HG03565 (cell line): ENCODE measurements at regions not wholly inside any gene's neighbourhood (a gene's known extent, or its start where the extent isn't known, plus 50 kb on each side); places are given as distances from the start of the nearest gene placed in this dataset.
"Not testable (repeated sequence)": the region's sequence is repeated elsewhere in the genome, so short reads cannot be mapped to it uniquely, and the experiment has no call there.

Experiments used
- ATAC-seq: cut with Tn5 transposase; IDR thresholded peaks from one replicate; pipeline ENCODE4 v1.9.1; 2021; ENCODE audit warnings: mild to moderate bottlenecking, moderate library complexity; ENCODE audit not compliant: unreplicated experiment

DNA sequence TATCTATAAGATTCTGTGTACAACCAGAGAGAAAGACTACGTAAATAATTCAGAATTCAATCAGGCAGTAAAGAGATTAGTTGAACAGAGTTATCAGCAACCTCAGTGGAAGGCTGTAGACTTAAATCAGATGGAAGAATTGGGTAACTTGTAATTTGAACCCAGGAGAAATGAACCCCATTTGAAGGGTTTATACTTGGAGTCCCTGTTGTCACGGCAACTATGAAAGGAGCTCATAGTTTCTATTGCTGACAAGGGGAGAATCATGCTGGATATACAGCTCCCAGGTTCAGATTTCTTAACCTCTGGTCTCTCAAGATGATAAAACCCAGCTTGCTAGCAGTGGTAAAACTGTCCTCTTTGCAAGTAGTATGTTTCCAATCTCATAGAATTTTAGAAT, 54.4 kb upstream of the BMP4 start:
- no peak for ATAC-seq

DNA sequence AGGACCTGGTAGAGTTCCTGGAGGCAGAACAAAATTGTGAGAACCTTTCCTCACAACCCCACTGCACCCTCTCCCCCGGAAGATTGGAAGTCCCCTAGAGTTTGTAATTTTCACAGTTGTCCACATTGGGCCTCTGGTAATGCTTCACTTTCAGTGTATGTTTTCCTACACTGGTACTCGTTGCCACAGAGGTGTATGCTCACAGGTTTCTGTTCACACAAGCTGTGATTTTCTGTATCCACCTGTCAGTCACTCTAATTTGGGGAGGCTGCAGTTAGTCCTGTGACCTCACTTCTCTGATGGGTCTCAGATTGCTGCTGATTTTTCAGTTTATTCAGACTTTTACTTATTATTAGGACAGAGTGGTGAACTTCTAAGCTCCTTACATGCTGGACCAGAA, 66.4 kb upstream of the BMP4 start:
- ATAC-seq = peak; percentile 67

DNA sequence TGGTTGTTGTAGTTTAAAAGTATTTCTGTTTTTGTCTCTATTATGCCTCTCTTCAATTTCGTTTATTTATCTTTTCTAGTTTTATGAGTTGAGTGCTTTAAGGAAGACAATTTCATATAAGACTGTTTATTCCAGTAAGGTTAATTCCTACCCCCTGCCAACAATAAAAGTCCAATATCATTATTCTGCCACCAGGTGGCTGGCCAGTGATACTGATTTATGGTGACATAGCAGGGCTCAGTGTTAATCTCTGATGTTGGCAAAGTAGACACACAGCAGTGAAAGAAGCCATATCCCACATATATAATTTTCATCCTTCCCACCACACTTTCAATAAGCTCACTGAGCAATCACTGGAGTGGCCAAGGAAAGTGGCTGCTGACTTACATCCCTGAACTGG, 69.0 kb upstream of the BMP4 start:
- ATAC-seq = no peak

DNA sequence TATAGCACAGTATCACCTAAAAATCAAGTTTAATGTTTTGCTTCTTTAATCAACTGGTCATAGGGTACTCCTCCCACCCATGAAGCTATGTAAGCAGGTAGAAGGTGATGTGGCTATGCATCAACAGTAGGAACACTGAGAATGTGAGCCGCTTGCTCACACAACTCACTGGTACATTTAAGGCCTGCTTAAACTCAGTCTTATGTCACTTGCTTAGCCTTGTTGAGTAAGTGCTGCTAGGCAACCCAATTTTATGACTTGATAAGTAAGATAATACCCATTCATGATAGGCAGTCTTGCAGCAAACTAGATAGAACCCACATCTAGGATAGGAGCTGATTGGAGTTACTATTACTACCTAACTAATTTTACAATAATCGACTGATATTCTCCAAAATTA, 70.0 kb upstream of the BMP4 start:
- no peak for ATAC-seq

DNA sequence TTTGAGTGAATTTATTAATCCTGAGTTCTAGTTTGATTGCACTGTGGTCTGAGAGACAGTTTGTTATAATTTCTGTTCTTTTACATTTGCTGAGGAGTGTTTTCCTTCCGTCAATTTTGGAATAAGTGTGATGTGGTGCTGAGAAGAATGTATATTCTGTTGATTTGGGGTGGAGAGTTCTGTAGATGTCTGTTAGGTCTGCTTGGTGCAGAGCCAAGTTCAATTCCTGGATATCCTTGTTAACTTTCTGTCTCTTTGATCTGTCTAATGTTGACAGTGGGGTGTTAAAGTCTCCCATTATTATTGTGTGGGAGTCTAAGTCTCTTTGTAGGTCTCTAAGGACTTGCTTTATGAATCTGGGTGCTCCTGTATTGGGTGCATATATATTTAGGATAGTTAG, 74.4 kb upstream of the BMP4 start:
- not testable (repeated sequence) for ATAC-seq

DNA sequence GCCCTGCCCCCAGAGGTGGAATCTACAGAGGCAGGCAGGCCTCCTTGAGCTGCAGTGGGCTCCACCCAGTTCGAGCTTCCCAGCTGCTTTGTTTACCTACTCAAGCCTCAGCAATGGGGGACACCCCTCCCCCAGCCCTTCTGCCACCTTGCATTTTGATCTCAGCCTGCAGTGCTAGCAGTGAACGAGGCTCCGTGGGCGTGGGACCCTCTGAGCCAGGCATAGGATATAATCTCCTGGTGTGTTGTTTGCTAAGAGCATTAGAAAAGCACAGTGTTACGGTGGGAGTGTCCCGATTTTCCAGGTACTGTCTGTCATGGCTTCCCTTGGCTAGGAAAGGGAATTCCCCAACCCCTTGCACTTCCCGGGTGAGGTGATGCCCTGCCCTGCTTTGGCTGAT, 76.7 kb upstream of the BMP4 start:
- not testable (repeated sequence) for ATAC-seq

DNA sequence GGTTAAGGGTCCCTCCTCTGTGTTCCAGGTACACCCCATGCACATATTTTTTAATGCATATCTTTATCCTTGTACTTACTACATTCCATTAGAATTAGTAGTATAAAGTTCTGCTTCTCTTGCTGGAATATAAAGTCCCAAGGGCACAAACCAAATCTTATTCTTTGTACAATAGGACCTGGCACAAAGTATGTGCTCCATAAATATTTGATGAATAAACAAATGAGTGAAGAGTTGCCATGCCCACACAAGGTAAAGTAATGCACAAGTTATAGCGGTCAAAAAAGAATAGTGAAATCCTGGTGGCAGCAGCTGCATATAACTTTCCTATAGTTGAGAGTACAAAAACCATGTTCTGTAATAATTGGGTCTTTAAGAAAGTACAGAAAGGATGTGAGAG, 82.1 kb upstream of the BMP4 start:
- ATAC-seq = no peak

DNA sequence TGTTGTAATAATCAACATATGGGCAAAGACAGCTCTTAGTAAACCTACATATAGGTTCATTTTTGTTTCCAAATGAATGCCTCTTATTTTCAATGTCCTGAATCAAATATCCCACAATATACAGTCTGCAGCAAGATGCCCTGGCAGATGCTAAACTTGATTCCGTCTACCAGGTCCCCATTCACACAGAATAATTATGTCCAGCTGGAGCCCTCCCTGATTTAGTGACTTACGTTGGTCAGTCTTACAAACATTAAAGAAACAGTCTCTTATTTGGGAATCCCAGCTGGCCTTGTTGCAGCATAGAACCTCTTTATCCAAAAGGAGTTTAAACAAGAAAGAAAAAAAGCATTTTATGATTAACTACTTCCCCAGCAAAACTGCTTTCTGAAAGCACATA, 82.7 kb upstream of the BMP4 start:
- ATAC-seq = no peak

DNA sequence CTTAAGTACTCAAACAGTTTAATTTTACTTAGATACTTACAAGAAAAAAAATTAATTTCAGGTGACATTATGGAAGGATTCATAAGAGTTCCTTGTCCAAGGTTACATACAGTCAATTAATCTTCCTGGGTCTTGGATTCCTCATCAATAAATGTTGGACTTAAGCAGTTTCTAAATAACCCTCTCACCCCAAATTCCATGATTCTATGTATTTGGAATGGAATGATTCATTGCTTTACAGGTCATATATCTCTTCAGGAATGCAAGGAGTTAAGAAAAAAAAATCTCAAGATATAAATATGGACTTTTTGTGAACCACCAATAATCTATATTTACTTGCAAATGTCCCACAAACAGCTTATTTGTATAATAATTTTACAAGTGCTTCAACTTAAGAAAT, 84.2 kb upstream of the BMP4 start:
- ATAC-seq = no peak

DNA sequence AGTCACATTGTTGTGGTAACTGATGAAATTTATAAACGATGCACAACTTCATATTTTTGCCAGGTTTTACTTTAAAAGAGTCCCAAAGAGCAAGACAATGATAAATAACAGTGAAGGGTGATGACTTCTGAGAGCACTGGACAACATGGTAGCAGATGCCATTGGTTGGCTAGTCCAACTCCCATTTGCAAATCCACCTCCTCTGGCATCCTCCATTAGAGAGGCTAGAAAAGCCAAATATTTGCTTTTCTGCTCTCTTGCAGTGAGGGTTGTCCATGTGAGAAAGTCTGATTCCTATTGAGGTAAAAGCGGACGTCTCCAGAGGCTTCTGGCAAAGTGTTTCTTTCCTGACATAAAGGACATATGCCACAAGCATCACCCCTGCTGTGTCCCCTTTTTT, 89.6 kb upstream of the BMP4 start:
- ATAC-seq = no peak

DNA sequence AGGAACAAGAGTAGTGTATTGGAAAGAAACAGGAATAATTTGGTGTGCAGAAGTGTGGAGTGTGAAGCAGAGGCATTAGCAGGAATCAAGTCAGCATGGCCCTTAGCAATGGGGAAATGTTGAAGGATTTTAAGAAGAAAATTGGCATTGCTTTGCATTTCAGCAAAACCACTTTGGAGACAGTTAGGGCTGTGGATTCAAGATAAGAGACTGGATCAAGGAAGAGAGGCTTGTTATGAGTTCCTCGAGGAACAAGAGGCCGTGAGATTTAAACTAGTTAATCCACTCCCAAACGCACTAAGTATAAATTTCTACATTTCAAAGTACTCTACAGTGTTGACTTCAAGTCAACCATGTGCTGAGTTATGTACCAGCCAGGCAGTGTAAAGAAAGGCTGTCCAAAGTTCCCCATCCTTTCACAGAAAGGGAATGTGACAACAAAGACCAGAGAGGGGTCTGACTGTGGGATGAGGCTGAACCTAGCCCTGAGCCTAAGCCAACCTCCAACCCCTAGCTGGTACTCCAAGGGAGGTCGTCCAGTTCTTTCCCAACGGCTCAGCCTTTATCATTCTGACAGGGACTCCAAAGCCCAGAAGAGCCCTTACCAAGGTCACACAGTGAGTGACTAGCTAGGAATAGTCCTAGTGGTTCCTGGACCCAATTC, 91.2 kb upstream of the BMP4 start:
- ATAC-seq = no peak

DNA sequence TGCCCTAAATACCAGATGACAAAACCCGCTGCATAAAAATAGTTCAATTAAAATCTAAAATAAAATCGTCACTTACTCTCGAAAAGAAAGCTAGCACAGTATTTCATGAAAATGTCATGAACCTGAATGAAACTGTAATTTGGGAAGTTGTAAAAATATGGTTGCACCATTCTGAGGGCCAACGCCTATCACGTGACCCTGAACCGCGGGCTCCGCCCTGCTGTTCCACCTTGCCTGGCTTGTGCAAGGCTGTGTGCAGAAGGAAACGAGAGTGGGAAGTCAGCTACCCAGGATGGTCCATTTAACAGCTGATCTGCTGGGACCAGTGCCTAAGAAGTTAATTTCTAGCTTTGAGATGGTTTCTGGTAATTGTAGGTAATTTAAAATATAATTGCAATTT, 91.7 kb upstream of the BMP4 start:
- ATAC-seq = no peak

DNA sequence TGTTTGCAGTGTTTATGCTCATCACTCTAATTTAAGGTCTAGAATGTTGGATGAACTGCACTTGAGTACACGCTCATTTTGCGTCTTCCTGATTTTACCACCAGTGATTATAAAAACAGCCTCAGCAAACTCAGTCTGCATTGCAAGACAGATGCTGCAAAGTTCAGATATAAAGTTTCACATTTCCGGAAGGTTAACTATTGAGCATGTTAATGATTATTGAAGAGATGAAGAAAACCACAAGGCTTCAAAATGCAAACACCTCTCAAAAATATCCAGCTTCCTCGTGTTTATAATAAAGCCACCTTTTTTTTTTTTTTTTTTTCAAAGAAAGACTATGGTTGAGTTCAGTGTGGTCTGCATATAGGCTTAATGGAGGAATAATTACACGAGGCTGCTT, 92.1 kb upstream of the BMP4 start:
- no peak for ATAC-seq

DNA sequence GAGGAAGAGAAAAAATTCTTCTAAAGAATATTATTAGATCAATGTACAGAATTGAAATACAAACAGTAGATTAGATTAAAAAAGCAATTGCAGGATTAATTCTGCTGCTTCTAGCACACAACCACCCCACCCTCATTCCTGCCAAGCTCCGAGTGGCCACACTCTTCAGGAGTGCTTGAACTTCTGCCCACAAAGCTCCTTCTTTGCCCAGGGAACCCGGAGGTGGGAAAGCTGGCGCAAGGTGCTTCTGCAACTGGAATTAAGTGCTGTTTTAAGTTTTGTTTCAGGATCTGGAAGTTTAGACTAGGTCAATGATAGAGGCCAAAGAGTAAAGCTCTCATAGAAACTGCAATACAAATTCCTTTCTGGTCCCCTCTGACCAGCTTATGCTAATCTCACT, 94.1 kb upstream of the BMP4 start:
- no peak for ATAC-seq

DNA sequence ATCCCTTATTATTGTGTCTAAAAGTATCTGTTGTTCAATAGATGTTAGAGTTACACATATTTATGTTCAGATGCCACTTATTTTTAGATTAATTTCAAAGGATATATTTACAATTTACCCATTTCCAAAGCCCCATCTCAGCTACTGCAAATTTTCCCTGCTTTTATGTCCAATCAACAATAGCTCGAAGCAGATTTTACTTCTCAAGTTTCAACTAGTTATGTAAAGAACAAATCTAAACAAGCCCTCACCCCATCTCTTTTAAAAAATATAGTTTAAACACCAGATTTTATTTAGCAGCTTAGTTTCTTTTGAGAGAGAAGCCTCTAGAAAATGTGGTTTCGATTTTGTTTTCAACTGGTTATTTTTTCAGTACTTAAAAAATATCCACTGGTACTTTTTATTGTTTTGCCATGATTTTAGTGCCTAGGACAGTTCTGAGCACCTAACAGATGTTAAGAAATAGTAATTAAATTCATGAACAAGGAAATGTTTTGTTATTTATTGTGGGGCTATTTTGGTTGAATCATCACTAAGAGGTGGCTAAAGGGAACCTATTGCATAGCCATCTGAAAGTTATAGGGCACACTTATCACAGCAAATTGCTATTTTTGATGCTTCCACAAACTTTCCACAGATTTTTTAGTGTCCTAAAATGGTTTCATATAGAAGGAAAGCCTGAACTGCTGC, 96.2 kb upstream of the BMP4 start:
- ATAC-seq = no peak

DNA sequence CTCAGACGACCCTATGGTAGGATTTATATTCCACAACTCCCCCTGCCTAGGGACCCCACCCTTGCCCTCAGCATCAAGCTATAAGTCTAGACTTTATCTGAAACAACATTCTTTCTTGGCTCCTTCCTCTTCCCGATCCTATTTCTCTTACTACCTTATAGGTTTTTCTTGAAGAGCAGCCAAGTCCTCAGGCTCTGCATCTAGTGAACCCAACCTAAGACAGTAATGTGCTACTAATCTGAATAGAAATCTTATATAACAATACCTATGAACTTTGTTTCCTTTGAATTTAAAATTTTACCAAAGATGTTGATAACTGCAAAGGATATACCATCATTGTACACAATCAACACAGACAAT, 96.7 kb upstream of the BMP4 start:
- ATAC-seq = no peak

DNA sequence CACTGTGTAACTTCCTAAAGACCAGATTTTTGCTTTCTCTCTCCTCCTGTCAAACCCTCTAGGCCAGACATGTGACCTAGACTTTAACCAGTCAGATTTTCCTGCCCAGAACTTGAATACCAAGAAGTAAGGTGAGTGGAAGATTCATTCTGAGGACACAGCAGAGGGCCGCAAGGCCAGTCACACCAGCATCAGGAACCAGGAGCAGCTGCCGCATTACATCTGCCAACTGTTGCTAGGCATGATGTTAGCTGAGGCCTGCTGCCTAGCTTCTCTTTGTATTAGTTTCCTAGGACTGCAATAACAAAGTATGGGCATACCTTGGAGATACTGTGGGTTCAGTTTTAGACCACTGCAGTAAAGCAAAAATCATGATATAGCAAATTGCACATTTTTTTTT, 101.9 kb upstream of the BMP4 start:
- no peak for ATAC-seq

DNA sequence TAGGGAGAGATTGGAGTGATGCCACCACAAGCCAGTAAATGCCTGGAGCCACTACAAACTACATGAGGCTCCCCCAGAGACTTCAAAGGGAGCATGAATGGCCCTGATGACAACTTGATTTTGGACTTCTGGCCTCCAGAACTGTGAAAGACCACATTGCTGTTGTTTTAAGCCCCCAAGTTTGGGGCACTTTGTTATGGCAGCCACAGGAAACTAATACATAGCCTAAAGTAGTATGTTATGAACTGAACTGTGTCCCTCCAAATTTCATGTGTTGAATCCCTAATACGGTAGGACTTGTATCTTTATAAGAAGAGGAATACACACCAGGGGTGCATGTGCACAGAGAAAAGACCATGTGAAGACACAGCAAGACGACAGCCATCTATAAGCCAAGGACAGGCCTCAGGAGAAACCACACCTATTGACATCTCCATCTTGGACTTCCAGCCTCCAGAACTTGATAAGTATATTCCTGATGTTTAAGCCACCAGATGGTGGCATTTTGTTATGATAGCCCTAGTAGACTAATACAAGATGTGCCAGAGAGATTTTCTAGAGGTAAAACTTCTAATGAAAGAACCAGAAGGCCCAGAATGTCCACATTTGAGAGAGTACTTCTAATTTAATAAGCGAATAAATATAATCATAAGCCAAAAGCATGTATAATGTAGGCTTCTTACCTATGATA, 127.1 kb upstream of the BMP4 start:
- no peak for ATAC-seq

DNA sequence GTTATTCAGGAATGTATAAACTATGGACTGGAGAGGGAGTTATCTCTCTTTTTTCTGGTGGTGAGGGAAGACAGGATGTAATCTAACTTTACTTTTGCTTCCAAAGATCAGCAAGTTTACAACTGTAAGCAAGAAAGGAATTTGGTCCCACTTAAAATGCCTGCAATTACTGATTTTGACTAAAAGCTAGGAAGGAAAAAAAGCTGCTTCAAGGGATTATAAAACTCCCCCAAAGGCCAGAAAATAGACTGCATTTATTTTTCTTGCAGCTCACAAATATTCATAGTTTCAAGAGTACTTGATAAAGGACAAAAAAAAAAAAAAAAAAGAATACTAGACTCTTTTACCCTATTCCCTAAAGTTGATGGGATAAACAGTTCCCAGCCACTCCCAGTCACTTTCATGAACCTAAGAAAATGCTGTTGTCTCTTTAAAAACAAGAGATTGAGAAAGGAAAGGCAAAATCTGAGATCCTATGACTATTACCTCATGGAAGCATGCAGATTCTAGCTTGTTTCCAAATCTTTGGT, 128.7 kb upstream of the BMP4 start:
- ATAC-seq = no peak

DNA sequence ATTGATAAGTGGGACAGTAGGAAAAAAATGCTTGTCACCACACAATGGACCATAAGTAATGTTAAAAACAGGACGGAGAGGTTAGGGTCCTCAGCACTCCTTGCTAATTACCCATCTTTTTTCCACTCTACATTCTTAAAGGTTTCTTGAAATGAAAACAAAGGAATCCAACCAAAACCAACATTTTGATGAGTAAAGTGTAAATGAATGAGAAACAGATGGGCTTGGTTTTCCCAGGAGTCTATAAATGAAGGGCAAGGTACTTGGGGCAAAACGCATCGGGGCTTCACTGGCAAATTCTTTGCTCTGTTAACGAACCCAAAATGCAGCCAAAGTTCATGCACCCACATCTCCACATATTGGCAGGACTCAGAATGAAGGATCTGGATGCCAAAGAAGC, 129.2 kb upstream of the BMP4 start:
- no peak for ATAC-seq

DNA sequence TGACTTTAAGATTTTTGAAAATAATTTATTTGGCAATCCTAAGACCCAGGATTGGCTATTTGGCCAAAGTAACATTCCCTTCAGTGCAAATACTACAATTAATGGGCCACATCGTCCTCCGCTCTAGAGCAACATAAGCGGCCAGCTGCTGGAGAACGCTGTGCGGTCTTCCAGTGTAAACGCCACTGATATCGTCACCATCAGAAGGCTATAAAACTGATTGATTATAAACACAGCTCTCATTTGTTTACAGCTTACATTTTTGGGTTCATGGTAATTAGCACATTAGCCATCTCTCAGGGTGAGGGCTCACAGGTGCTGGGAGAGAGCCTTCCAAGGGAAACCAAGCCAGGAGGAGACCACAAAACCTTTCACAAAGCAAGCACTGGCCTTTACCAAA, 130.1 kb upstream of the BMP4 start:
- ATAC-seq = no peak

DNA sequence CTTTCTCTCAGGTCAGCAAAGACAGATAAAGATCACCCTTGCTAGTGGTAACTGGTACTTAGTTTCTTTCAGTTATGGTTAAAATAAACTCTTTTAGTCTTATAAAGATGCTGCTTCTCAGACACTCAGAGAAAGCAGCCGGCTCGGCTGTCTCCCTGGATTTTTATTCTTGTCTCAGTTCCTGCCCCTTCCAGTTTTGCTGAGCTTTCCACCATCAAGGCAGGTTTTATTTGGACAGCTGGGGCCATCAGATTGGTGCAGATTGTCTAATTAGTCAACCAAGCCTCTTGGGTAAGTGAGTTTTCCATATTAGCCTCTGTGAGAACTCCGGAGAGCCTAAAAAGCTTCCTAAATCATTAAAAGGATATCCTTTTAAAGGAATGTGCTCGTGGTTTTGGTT, 130.8 kb upstream of the BMP4 start:
- ATAC-seq = no peak
